OCI-LY7 (cell line): ENCODE measurements at regions not wholly inside any gene's neighbourhood (a gene's known extent, or its start where the extent isn't known, plus 50 kb on each side); places are given as distances from the start of the nearest gene placed in this dataset.

ENCODE experiments used
- EZH2phosphoT487 ChIP-seq: fragments of 200-600 bp; sonication (generic); IDR thresholded peaks from 2 replicates; pipeline ENCODE4 v1.6.1; 2018; ENCODE audit warnings: low read depth, borderline replicate concordance, mild to moderate bottlenecking, mixed run types, antibody characterized with exemption, low read length, moderate library complexity, mixed read lengths
- TF ChIP-seq, protein P1 (sequence below): fragments of 200-600 bp; sonication (generic); conservative IDR thresholded peaks from 2 replicates; pipeline ENCODE4 v1.5.1; 2014; ENCODE audit warnings: mild to moderate bottlenecking, antibody characterized with exemption, low read length, moderate library complexity, mixed read lengths

DNA sequence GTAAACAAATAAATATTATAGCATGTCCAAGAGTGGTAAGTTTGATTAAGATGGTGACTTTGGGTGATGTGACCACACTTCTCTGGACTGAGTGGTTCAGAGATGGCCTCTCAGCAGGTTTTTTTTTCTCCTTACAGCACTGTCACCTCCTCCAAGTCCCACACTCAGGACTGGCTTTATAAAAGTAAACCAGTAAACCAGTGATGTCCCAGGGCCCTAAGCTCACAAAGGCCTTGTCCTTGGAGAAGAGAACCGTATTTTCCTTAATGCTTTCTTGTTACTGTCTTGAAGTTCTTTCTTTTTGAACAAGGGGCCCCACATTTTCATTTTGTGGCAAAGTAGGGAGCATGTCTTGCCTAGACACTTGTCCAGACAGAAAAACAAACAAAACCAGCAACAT lies 274.0 kb downstream of the MYCN start:
- TF ChIP-seq, protein P1, sequence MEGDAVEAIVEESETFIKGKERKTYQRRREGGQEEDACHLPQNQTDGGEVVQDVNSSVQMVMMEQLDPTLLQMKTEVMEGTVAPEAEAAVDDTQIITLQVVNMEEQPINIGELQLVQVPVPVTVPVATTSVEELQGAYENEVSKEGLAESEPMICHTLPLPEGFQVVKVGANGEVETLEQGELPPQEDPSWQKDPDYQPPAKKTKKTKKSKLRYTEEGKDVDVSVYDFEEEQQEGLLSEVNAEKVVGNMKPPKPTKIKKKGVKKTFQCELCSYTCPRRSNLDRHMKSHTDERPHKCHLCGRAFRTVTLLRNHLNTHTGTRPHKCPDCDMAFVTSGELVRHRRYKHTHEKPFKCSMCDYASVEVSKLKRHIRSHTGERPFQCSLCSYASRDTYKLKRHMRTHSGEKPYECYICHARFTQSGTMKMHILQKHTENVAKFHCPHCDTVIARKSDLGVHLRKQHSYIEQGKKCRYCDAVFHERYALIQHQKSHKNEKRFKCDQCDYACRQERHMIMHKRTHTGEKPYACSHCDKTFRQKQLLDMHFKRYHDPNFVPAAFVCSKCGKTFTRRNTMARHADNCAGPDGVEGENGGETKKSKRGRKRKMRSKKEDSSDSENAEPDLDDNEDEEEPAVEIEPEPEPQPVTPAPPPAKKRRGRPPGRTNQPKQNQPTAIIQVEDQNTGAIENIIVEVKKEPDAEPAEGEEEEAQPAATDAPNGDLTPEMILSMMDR, result no peak
- no peak for TF ChIP-seq EZH2phosphoT487
